ENCODE measurements at regions not wholly inside any gene's neighbourhood (a gene's known extent, or its start where the extent isn't known, plus 50 kb on each side); places are given as distances from the start of the nearest gene placed in this dataset.

GRCh38 chr14:23894362-23895052, 59.1 kb upstream of the DHRS4 start:
- no peak for TF ChIP-seq CTCF (IDR thresholded peaks at IDR 0.05; ENCODE audit: insufficient read depth in 1 of 2, low read depth in 1 of 2, low read length in 1 of 2, severe bottlenecking in 1 of 2, unreplicated experiment in 1 of 2)
- H3K9me3 ChIP-seq, result no peaks in the 10 kb centered on the region
- H3K4me3 ChIP-seq (ENCODE audit: low read depth, low read length), result no peak overlapping the region
- Mint-ChIP-seq H3K36me3 (ENCODE audit: insufficient read depth, unreplicated experiment) (no peaks in the 10 kb centered on the region), H3K9me3 (ENCODE audit: unreplicated experiment) (peaks cover 3% of the 10 kb centered on the region), H3K27ac (ENCODE audit: unreplicated experiment) (no peak overlapping the region), H3K4me1 (ENCODE audit: low read depth, unreplicated experiment) (no peaks in the 10 kb centered on the region), H3K4me3 (ENCODE audit: unreplicated experiment) (no peak overlapping the region), H3K27me3 (ENCODE audit: insufficient read depth, unreplicated experiment) (peaks cover under 1% of the 10 kb centered on the region)
- H3K27me3 ChIP-seq (replicated peaks; ENCODE audit: control insufficient read depth, insufficient read depth, low read length), result no peaks in the 10 kb centered on the region
- ChIA-PET CTCF (no interaction called here), POLR2A (no interaction called here)
- intact Hi-C loops (cut with micrococcal nuclease; ENCODE audit: unreplicated experiment), result no loop called here
- no peaks in the 10 kb centered on the region for H3K36me3 ChIP-seq (ENCODE audit: control insufficient read depth, insufficient read depth, low read length)
- DNase-seq, result no peak
- H3K4me1 ChIP-seq, result no peaks in the 10 kb centered on the region
- BruUV-seq (replicated peaks), result no TSS peak

GRCh38 chr14:23895053-23895419, 58.5 kb upstream of the DHRS4 start:
- Mint-ChIP-seq H3K4me3 (ENCODE audit: unreplicated experiment) (no peak overlapping the region), H3K27me3 (ENCODE audit: insufficient read depth, unreplicated experiment) (no peaks in the 10 kb centered on the region), H3K4me1 (ENCODE audit: low read depth, unreplicated experiment) (no peaks in the 10 kb centered on the region), H3K27ac (ENCODE audit: unreplicated experiment) (no peak overlapping the region), H3K9me3 (ENCODE audit: unreplicated experiment) (no peaks in the 10 kb centered on the region), H3K36me3 (ENCODE audit: insufficient read depth, unreplicated experiment) (no peaks in the 10 kb centered on the region)
- DNase-seq, result no peak
- BruUV-seq (replicated peaks), result no TSS peak
- Histone ChIP-seq H3K9me3 (no peaks in the 10 kb centered on the region), H3K27me3 (replicated peaks; ENCODE audit: control insufficient read depth, insufficient read depth, low read length) (no peaks in the 10 kb centered on the region), H3K36me3 (ENCODE audit: control insufficient read depth, insufficient read depth, low read length) (no peaks in the 10 kb centered on the region), H3K4me1 (no peaks in the 10 kb centered on the region), H3K4me3 (ENCODE audit: low read depth, low read length) (no peak overlapping the region)
- intact Hi-C loops (cut with micrococcal nuclease; ENCODE audit: unreplicated experiment), result no loop called here
- ChIA-PET CTCF (interaction anchor here (0.6 kb wide), 1 partner anchor 16 kb away, joined by 3 read pairs; no protein-coding TSS in a partner anchor), POLR2A (no interaction called here)
- no peak for TF ChIP-seq CTCF (IDR thresholded peaks at IDR 0.05; ENCODE audit: insufficient read depth in 1 of 2, low read depth in 1 of 2, low read length in 1 of 2, severe bottlenecking in 1 of 2, unreplicated experiment in 1 of 2)

GRCh38 chr14:23895480-23895879, 58.1 kb upstream of the DHRS4 start:
- Histone ChIP-seq H3K9me3 (no peaks in the 10 kb centered on the region), H3K4me1 (no peaks in the 10 kb centered on the region), H3K4me3 (ENCODE audit: low read depth, low read length) (no peak overlapping the region), H3K27me3 (replicated peaks; ENCODE audit: control insufficient read depth, insufficient read depth, low read length) (no peaks in the 10 kb centered on the region), H3K36me3 (ENCODE audit: control insufficient read depth, insufficient read depth, low read length) (no peaks in the 10 kb centered on the region)
- no peak overlapping the region for H3K27ac Mint-ChIP-seq (ENCODE audit: unreplicated experiment)
- H3K36me3 Mint-ChIP-seq (ENCODE audit: insufficient read depth, unreplicated experiment), result no peaks in the 10 kb centered on the region
- ChIA-PET CTCF (interaction anchor here (0.6 kb wide), 1 partner anchor 16 kb away, joined by 3 read pairs; no protein-coding TSS in a partner anchor), POLR2A (no interaction called here)
- DNase-seq, result peak in 1 of 2 experiments; percentile 4
- H3K9me3 Mint-ChIP-seq (ENCODE audit: unreplicated experiment), result no peaks in the 10 kb centered on the region
- no peak for TF ChIP-seq CTCF (IDR thresholded peaks at IDR 0.05; ENCODE audit: insufficient read depth in 1 of 2, low read depth in 1 of 2, low read length in 1 of 2, severe bottlenecking in 1 of 2, unreplicated experiment in 1 of 2)
- no peaks in the 10 kb centered on the region for H3K4me1 Mint-ChIP-seq (ENCODE audit: low read depth, unreplicated experiment)
- no peak overlapping the region for H3K4me3 Mint-ChIP-seq (ENCODE audit: unreplicated experiment)
- BruUV-seq (replicated peaks), result no TSS peak
- intact Hi-C loops (cut with micrococcal nuclease; ENCODE audit: unreplicated experiment), result no loop called here
- no peaks in the 10 kb centered on the region for H3K27me3 Mint-ChIP-seq (ENCODE audit: insufficient read depth, unreplicated experiment)

Measured in Caco-2 (cell line).